SK-N-SH treated with all-trans-retinoic acid at 6 μM for 48 hours (cell line): ENCODE measurements at regions not wholly inside any gene's neighbourhood (a gene's known extent, or its start where the extent isn't known, plus 50 kb on each side); places are given as distances from the start of the nearest gene placed in this dataset.
"Not testable (repeated sequence)": the region's sequence is repeated elsewhere in the genome, so short reads cannot be mapped to it uniquely, and the experiment has no call there.

ENCODE experiments used
- ATAC-seq: fragments of 200-7000 bp; cut with Tn5 transposase; 3 replicates; pipeline ENCODE4 v1.9.1; 2020; ENCODE audit warnings: mild to moderate bottlenecking, moderate library complexity
- BACH2 ChIP-seq: fragments of 250-450 bp; sonication (Bioruptor Pico); IDR thresholded peaks from 2 replicates; pipeline ENCODE4 v1.9.0; 2021; ENCODE audit warnings: mild to moderate bottlenecking, borderline replicate concordance
- CSDC2 ChIP-seq: fragments of 250-450 bp; sonication (Bioruptor Pico); IDR thresholded peaks from 2 replicates; pipeline ENCODE4 v1.5.0; 2020; ENCODE audit warnings: mild to moderate bottlenecking, moderate library complexity
- CSRNP3 ChIP-seq: fragments of 250-450 bp; sonication (Bioruptor Pico); IDR thresholded peaks from 2 replicates; pipeline ENCODE4 v1.5.1; 2021; ENCODE audit warnings: mild to moderate bottlenecking, moderate library complexity
- ESRRG ChIP-seq: fragments of 250-450 bp; sonication (Bioruptor Pico); IDR thresholded peaks from 2 replicates; pipeline ENCODE4 v1.6.1; 2021; ENCODE audit warnings: mild to moderate bottlenecking
- GLIS3 ChIP-seq: fragments of 250-450 bp; sonication (Bioruptor Pico); IDR thresholded peaks from 2 replicates; pipeline ENCODE4 v1.5.0; 2020; ENCODE audit warnings: mild to moderate bottlenecking, moderate library complexity
- ISL1 ChIP-seq: fragments of 250-450 bp; sonication (Bioruptor Pico); IDR thresholded peaks from 2 replicates; pipeline ENCODE4 v2.1.2; 2022; ENCODE audit warnings: mild to moderate bottlenecking, moderate library complexity
- PATZ1 ChIP-seq: fragments of 250-450 bp; sonication (Bioruptor Pico); IDR thresholded peaks from 2 replicates; pipeline ENCODE4 v1.8.0; 2020; ENCODE audit warnings: mild to moderate bottlenecking, moderate library complexity, borderline replicate concordance
- POU6F1 ChIP-seq: fragments of 250-450 bp; sonication (Bioruptor Pico); IDR thresholded peaks from 2 replicates; pipeline ENCODE4 v1.8.0; 2021; ENCODE audit warnings: low read depth, mild to moderate bottlenecking, moderate library complexity, borderline replicate concordance
- PPARA ChIP-seq: fragments of 250-450 bp; sonication (Bioruptor Pico); IDR thresholded peaks from 2 replicates; pipeline ENCODE4 v1.5.0; 2020; ENCODE audit warnings: mild to moderate bottlenecking, borderline replicate concordance
- RARB ChIP-seq: fragments of 250-450 bp; sonication (Bioruptor Pico); IDR thresholded peaks from 2 replicates; pipeline ENCODE4 v1.8.0; 2021; ENCODE audit warnings: mild to moderate bottlenecking, moderate library complexity
- SNAI2 ChIP-seq: fragments of 250-450 bp; sonication (Bioruptor Pico); IDR thresholded peaks from 2 replicates; pipeline ENCODE4 v1.5.0; 2020; ENCODE audit warnings: mild to moderate bottlenecking, moderate library complexity
- TCF4 ChIP-seq: fragments of 250-450 bp; sonication (Bioruptor Pico); IDR thresholded peaks from 2 replicates; pipeline ENCODE4 v1.8.0; 2021; ENCODE audit warnings: mild to moderate bottlenecking, moderate library complexity, borderline replicate concordance
- TOX ChIP-seq: fragments of 250-450 bp; sonication (Bioruptor Pico); IDR thresholded peaks from 2 replicates; pipeline ENCODE4 v1.8.0; 2021; ENCODE audit warnings: mild to moderate bottlenecking, moderate library complexity, borderline replicate concordance
- TSHZ2 ChIP-seq: fragments of 250-450 bp; sonication (Bioruptor Pico); IDR thresholded peaks from 2 replicates; pipeline ENCODE4 v1.5.0; 2020; ENCODE audit warnings: mild to moderate bottlenecking, moderate library complexity
- ZC3H10 ChIP-seq: fragments of 250-450 bp; sonication (Bioruptor Pico); IDR thresholded peaks from 2 replicates; pipeline ENCODE4 v1.5.1; 2021; ENCODE audit warnings: mild to moderate bottlenecking, moderate library complexity
- ZFP30 ChIP-seq: fragments of 450-650 bp; formaldehyde crosslinking; IDR thresholded peaks from 2 replicates; pipeline ENCODE4 v1.5.0; 2022; ENCODE audit warnings: mild to moderate bottlenecking, moderate library complexity
- ZNF565 ChIP-seq: fragments of 450-650 bp; formaldehyde crosslinking; conservative IDR thresholded peaks from 2 replicates; pipeline ENCODE4 v1.5.0; 2020; ENCODE audit warnings: low read depth, mild to moderate bottlenecking, moderate library complexity

GRCh38 chr14:30275604-30276003 lies 283.4 kb upstream of the G2E3 start:
- TF ChIP-seq TCF4 (CRISPR knock-in tag), result no peak
- no peak for TF ChIP-seq ZNF565 (CRISPR knock-in tag)
- TF ChIP-seq ISL1 (CRISPR knock-in tag), result no peak
- TF ChIP-seq ESRRG (CRISPR knock-in tag), result no peak
- no peak for TF ChIP-seq CSRNP3
- no peak for TF ChIP-seq CSDC2 (CRISPR knock-in tag)
- no peak for TF ChIP-seq RARB (CRISPR knock-in tag)
- TF ChIP-seq TOX (CRISPR knock-in tag), result no peak
- TF ChIP-seq TSHZ2 (CRISPR knock-in tag), result no peak
- TF ChIP-seq GLIS3, result no peak
- TF ChIP-seq ZC3H10, result no peak
- TF ChIP-seq PATZ1 (CRISPR knock-in tag), result no peak
- TF ChIP-seq PPARA (CRISPR knock-in tag), result no peak
- ATAC-seq, result no peak

GRCh38 chr14:30277268-30277667 lies 281.7 kb upstream of the G2E3 start:
- no peak for ATAC-seq
- no peak for TF ChIP-seq PATZ1 (CRISPR knock-in tag)

GRCh38 chr14:30278856-30279255 lies 280.1 kb upstream of the G2E3 start:
- not testable (repeated sequence) for ATAC-seq

- TF ChIP-seq PATZ1 (CRISPR knock-in tag) (no peak), TOX (CRISPR knock-in tag) (no peak), SNAI2 (no peak), ZFP30 (CRISPR knock-in tag) (no peak), ZC3H10 (no peak), PPARA (CRISPR knock-in tag) (no peak), ZNF565 (CRISPR knock-in tag) (no peak), RARB (CRISPR knock-in tag) (no peak), BACH2 (CRISPR knock-in tag) (no peak), CSDC2 (CRISPR knock-in tag) (no peak), POU6F1 (CRISPR knock-in tag) (no peak)
- peak; percentile 71 for ATAC-seq
These were observed 275.0 kb upstream of the G2E3 start for GRCh38 chr14:30283822-30284446.
